Activated CD8-positive, alpha-beta T cell treated with anti-CD3 and anti-CD28 coated beads for 36 hours (primary cell): ENCODE measurements at regions not wholly inside any gene's neighbourhood (a gene's known extent, or its start where the extent isn't known, plus 50 kb on each side); places are given as distances from the start of the nearest gene placed in this dataset.

Experiments
- ATAC-seq: fragments of 200-7000 bp; cut with Tn5 transposase; one replicate; pipeline ENCODE4 v1.10.0; 2021; ENCODE audit warnings: mild to moderate bottlenecking, moderate library complexity
- CTCF ChIA-PET: fragments of 350-600 bp; sonication (Branson Sonifier 250); formaldehyde crosslinking; loops from one replicate; lab custom pipeline; 2021; ENCODE audit warnings: antibody characterized with exemption; lab: Charles Lee
- POLR2A ChIA-PET: fragments of 350-600 bp; sonication (Branson Sonifier 250); formaldehyde crosslinking; loops from one replicate; lab custom pipeline; 2021; ENCODE audit warnings: antibody characterized with exemption; lab: Charles Lee
- DNase-seq: peaks from one replicate; pipeline ENCODE4 v3.0.0-alpha.2; 2020
- H3K27ac Mint-ChIP-seq: one replicate; pipeline ENCODE4 v1.8.0; 2021; ENCODE audit warnings: mild to moderate bottlenecking, mixed read lengths
- H3K27me3 Mint-ChIP-seq: one replicate; pipeline ENCODE4 v1.8.0; 2021; ENCODE audit warnings: mixed read lengths
- H3K36me3 Mint-ChIP-seq: one replicate; pipeline ENCODE4 v1.8.0; 2021; ENCODE audit warnings: low read depth, mixed read lengths
- H3K4me1 Mint-ChIP-seq: one replicate; pipeline ENCODE4 v1.8.0; 2021; ENCODE audit warnings: low read depth, mixed read lengths
- H3K4me3 Mint-ChIP-seq: one replicate; pipeline ENCODE4 v1.8.0; 2021; ENCODE audit warnings: mild to moderate bottlenecking, moderate library complexity, mixed read lengths
- H3K9me3 Mint-ChIP-seq: one replicate; pipeline ENCODE4 v1.8.0; 2021; ENCODE audit warnings: mixed read lengths
- intact Hi-C: fragments of 100-400 bp; cut with micrococcal nuclease; formaldehyde crosslinking; loops from one replicate; pipeline ENCODE4 v1.10.0; 2022
- TF ChIP-seq, protein P1 (sequence below): fragments of 200-600 bp; IDR thresholded peaks from one replicate; pipeline ENCODE4 v1.8.0; 2022; ENCODE audit warnings: antibody characterized with exemption, mild to moderate bottlenecking

- Mint-ChIP-seq H3K36me3 (no peaks in the 10 kb centered on the region), H3K27ac (no peak overlapping the region), H3K27me3 (no peaks in the 10 kb centered on the region), H3K9me3 (no peaks in the 10 kb centered on the region), H3K4me1 (no peaks in the 10 kb centered on the region), H3K4me3 (no peak overlapping the region)
- TF ChIP-seq, protein P1, sequence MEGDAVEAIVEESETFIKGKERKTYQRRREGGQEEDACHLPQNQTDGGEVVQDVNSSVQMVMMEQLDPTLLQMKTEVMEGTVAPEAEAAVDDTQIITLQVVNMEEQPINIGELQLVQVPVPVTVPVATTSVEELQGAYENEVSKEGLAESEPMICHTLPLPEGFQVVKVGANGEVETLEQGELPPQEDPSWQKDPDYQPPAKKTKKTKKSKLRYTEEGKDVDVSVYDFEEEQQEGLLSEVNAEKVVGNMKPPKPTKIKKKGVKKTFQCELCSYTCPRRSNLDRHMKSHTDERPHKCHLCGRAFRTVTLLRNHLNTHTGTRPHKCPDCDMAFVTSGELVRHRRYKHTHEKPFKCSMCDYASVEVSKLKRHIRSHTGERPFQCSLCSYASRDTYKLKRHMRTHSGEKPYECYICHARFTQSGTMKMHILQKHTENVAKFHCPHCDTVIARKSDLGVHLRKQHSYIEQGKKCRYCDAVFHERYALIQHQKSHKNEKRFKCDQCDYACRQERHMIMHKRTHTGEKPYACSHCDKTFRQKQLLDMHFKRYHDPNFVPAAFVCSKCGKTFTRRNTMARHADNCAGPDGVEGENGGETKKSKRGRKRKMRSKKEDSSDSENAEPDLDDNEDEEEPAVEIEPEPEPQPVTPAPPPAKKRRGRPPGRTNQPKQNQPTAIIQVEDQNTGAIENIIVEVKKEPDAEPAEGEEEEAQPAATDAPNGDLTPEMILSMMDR, result no peak
- ATAC-seq (no peak), DNase-seq (no peak)
- CTCF ChIA-PET, result no interaction called here
- POLR2A ChIA-PET, result no interaction called here
- intact Hi-C loops, result no loop called here
Measured at GRCh38 chr14:86311151-86311550, 781.2 kb downstream of the FLRT2 start.

DNA sequence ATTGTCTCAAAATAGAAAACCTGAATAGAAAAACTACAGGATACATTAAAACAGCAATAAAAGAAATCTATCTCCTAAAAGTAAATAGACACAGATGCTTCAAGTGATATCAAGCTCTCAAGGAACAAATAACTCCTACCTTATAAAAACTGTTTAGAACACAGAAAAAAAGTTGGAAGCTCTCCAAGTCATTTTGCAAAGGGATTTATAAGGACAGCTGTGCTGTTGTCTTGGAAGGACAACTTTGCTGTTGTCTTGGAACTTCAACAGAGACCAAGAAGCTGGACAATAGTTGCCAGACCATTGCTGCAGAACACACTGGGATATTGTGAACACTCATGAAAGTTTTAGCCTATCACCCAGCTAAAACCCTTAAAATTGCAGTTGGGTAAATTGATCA, 780.7 kb downstream of the FLRT2 start:
- H3K9me3 Mint-ChIP-seq, result no peaks in the 10 kb centered on the region
- intact Hi-C loops, result no loop called here
- no peak overlapping the region for H3K4me3 Mint-ChIP-seq
- DNase-seq (no peak), ATAC-seq (no peak)
- ChIA-PET CTCF (no interaction called here), POLR2A (no interaction called here)
- TF ChIP-seq, protein P1, result no peak
- no peaks in the 10 kb centered on the region for H3K4me1 Mint-ChIP-seq
- H3K27me3 Mint-ChIP-seq, result no peaks in the 10 kb centered on the region
- no peaks in the 10 kb centered on the region for H3K36me3 Mint-ChIP-seq
- no peak overlapping the region for H3K27ac Mint-ChIP-seq

DNA sequence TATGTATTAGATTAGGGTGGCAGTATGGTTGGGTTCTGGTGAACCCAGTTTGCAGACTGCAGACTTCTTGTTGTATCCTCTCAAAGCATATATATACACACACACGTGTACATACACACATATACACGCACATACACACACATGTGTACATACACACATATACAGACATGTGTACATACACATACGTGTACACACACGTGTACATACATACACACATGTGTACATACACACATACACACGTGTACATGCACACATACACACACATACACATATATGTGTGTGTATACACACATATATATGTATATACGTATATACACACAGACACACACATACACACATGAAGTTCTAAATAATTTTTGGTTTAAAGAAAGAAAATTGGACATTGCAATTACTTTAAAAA, 780.2 kb downstream of the FLRT2 start:
- Mint-ChIP-seq H3K27ac (no peak overlapping the region), H3K4me1 (no peaks in the 10 kb centered on the region), H3K4me3 (no peak overlapping the region), H3K9me3 (no peaks in the 10 kb centered on the region), H3K27me3 (no peaks in the 10 kb centered on the region), H3K36me3 (no peaks in the 10 kb centered on the region)
- ATAC-seq (no peak), DNase-seq (no peak)
- POLR2A ChIA-PET, result no interaction called here
- TF ChIP-seq, protein P1, result no peak
- CTCF ChIA-PET, result no interaction called here
- intact Hi-C loops, result no loop called here

DNA sequence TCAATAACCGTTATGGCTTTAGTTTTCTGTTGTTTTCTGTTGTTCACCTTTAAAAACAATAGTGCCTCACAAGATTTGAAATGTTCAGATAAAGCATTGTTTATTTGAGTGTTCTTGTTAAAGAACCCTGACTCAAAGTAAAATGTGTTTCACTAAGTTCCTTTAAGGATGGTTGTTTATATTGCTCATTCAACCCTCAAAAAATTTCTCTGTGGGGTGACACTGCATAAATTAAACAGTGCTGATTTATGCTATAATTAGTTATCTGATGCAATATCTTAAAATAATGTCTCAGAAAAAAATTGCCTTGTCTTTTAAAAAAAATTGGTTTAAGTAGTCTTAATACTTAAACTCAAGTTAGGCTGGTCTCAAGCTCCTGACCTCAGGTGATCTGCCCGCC, 775.1 kb downstream of the FLRT2 start:
- ChIA-PET CTCF (no interaction called here), POLR2A (no interaction called here)
- no peaks in the 10 kb centered on the region for H3K36me3 Mint-ChIP-seq
- DNase-seq (no peak), ATAC-seq (no peak)
- no peaks in the 10 kb centered on the region for H3K27me3 Mint-ChIP-seq
- intact Hi-C loops, result no loop called here
- no peak overlapping the region for H3K4me3 Mint-ChIP-seq
- TF ChIP-seq, protein P1, result no peak
- no peaks in the 10 kb centered on the region for H3K4me1 Mint-ChIP-seq
- no peaks in the 10 kb centered on the region for H3K9me3 Mint-ChIP-seq
- no peak overlapping the region for H3K27ac Mint-ChIP-seq

DNA sequence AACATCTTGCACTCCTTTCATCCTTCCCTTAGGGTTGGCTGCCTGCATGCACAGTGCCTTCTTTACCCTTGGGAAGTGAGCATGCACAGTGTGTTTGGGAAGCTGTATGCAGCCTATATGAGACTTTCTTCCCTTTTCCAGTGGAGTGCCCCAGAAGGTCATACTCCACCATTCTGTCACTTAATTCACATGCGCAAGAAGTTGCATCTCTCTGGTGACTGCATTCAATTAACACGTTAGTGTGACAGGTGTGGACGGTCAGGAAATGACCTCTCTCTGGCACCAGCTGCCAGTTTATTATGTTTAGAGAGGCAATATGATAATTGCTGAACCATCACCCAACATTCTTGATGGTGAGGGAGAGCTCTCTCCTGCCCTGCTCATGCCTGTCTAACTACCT, 770.0 kb downstream of the FLRT2 start:
- no peak overlapping the region for H3K27ac Mint-ChIP-seq
- ATAC-seq, result no peak
- H3K27me3 Mint-ChIP-seq, result no peaks in the 10 kb centered on the region
- no peaks in the 10 kb centered on the region for H3K4me1 Mint-ChIP-seq
- intact Hi-C loops, result no loop called here
- H3K36me3 Mint-ChIP-seq, result no peaks in the 10 kb centered on the region
- TF ChIP-seq, protein P1, result no peak
- H3K9me3 Mint-ChIP-seq, result no peaks in the 10 kb centered on the region
- DNase-seq, result no peak
- POLR2A ChIA-PET, result no interaction called here
- H3K4me3 Mint-ChIP-seq, result no peak overlapping the region
- CTCF ChIA-PET, result no interaction called here
